ENCODE measurements at regions not wholly inside any gene's neighbourhood (a gene's known extent, or its start where the extent isn't known, plus 50 kb on each side); places are given as distances from the start of the nearest gene placed in this dataset.

DNA sequence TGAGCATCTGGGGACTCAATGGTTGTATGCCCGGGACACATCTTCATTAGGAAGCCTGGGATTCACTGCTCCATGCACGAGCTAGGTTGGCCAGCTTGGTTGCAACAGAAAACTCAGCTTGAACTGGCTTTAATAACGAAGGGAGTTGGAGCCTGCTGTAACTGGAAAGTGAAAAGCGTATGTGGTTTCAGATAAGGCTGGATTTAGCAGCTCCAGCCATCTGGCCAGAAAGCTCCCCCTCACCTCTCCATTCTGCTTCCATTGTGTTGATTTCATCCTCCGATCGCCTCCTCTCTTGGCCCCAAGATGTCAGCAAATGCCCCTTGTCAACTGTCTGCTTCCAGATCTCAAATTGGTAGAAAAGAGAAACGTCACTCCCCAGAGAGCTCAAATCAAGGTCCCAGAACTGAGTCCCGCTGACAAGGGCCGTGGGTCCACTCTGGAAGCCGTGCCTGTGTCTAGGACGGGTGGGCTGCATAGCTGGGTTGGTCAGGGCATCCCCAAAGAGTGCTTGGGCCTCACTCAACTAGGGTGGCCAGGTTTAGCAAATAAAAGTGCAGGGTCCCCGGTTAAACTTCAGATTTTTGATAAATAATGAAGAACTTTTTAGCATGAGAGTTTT, 117.0 kb upstream of the PMEPA1 start:
- Histone ChIP-seq H3K27me3 (no peaks in the 10 kb centered on the region), H3K9me3 (no peaks in the 10 kb centered on the region), H3K4me3 (no peak overlapping the region), H3K36me3 (no peaks in the 10 kb centered on the region), H3K4me1 (no peaks in the 10 kb centered on the region), H3K27ac (no peak overlapping the region)
- TF ChIP-seq EP300 (IDR thresholded peaks at IDR 0.05) (no peak), CTCF (IDR thresholded peaks at IDR 0.05) (no peak), POLR2A (IDR thresholded peaks at IDR 0.05) (no peak)
- WGBS, 2 donors: 82 to 88% methylated on average over 12 of the region's 12 CpGs
- DNase-seq (ENCODE audit: low spot score in 2 of 2): no peak

DNA sequence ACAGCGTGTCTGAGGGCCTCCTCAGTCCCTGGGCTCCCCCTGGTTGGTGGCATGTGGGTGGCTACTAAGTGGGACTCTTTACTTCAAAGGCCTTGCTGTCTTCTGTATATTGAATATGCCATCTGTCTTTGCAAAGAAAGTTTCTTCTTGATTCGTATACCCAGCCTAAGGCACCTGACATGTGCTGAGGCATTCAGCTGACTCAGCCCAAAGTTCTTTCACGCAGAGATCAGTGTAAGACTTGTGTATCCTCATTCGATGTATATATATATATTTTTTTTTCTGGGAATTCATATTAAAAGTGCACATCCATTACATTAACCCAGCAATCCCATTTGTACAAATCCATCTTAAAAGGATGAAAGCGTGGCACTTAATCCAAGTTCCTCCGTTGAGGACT, 115.1 kb upstream of the PMEPA1 start:
- Histone ChIP-seq H3K27me3 (no peaks in the 10 kb centered on the region), H3K4me3 (no peak overlapping the region), H3K27ac (no peak overlapping the region), H3K4me1 (no peaks in the 10 kb centered on the region), H3K9me3 (no peaks in the 10 kb centered on the region), H3K36me3 (no peaks in the 10 kb centered on the region)
- no peak for DNase-seq (ENCODE audit: low spot score in 2 of 2)
- WGBS, 2 donors: 91% methylated on average over 6 of the region's 6 CpGs
- TF ChIP-seq POLR2A (IDR thresholded peaks at IDR 0.05) (no peak), CTCF (IDR thresholded peaks at IDR 0.05) (no peak), EP300 (IDR thresholded peaks at IDR 0.05) (no peak)

DNA sequence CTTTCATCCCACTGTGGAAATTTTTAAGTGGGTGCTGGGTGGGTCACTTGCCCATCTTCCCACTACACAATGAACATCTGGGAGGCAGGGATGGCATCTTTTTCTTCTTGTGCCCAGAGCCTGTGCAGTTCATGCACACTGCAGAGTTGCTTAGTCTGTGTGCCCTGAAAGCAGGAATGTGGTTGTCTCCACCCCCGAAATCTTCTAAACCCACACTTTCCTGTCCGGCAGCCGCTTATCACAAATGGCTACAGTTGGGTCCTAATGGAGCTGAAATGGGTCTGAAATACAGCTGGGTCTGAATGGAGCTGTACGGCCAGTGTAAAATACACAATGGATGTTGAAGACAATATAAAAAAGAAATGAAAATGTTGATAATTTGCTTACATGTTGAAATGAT, 112.1 kb upstream of the PMEPA1 start:
- Histone ChIP-seq H3K36me3 (no peaks in the 10 kb centered on the region), H3K4me3 (no peak overlapping the region), H3K4me1 (no peaks in the 10 kb centered on the region), H3K27me3 (peaks cover 0 to 3% of the 10 kb centered on the region in 2 donors), H3K27ac (no peak overlapping the region), H3K9me3 (no peaks in the 10 kb centered on the region)
- WGBS, 2 donors: 66 to 77% methylated on average over 4 of the region's 4 CpGs
- no peak for TF ChIP-seq POLR2A (IDR thresholded peaks at IDR 0.05)
- TF ChIP-seq CTCF (IDR thresholded peaks at IDR 0.05): no peak
- TF ChIP-seq EP300 (IDR thresholded peaks at IDR 0.05): no peak
- no peak for DNase-seq (ENCODE audit: low spot score in 2 of 2)

- Histone ChIP-seq H3K4me3 (no peak overlapping the region), H3K9me3 (no peaks in the 10 kb centered on the region), H3K27ac (no peak overlapping the region), H3K4me1 (no peaks in the 10 kb centered on the region), H3K27me3 (peaks cover 0 to 3% of the 10 kb centered on the region in 2 donors), H3K36me3 (no peaks in the 10 kb centered on the region)
- 70 to 72% methylated on average over 4 of the region's 4 CpGs for WGBS, 2 donors
- no peak for DNase-seq (ENCODE audit: low spot score in 2 of 2)
- no peak for TF ChIP-seq POLR2A (IDR thresholded peaks at IDR 0.05)
- TF ChIP-seq EP300 (IDR thresholded peaks at IDR 0.05): no peak
These were observed 110.0 kb upstream of the PMEPA1 start for GRCh38 chr20:57819691-57820380.

DNA sequence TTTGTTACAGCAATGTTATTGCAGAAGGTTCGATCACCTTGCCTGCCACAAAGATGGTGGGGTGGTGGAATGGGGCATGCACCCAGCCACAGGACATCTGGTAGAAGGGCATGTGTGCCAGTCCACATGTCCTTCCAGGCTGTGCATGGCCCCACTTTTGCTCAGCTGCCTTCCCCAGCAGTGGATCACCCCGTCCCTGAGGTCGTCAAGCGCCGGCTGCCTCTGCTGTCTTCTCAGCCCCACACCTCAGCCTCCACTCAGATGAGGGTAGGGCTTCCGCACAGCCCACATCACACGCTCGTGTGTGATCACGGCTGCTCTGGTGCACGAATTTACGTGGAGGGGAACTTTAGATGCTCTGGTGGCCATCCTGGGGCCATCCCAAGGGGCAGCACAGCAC, 109.5 kb upstream of the PMEPA1 start:
- Histone ChIP-seq H3K36me3 (no peaks in the 10 kb centered on the region), H3K4me3 (no peak overlapping the region), H3K27me3 (peaks cover 0 to 3% of the 10 kb centered on the region in 2 donors), H3K9me3 (no peaks in the 10 kb centered on the region), H3K4me1 (no peaks in the 10 kb centered on the region), H3K27ac (no peak overlapping the region)
- TF ChIP-seq POLR2A (IDR thresholded peaks at IDR 0.05) (no peak), CTCF (IDR thresholded peaks at IDR 0.05) (no peak), EP300 (IDR thresholded peaks at IDR 0.05) (no peak)
- DNase-seq (ENCODE audit: low spot score in 2 of 2): no peak
- 94 to 97% methylated on average over 11 of the region's 11 CpGs for WGBS, 2 donors

Data from tibial nerve (tissue), 4 donors.